GM20431 (cell line): ENCODE measurements at regions not wholly inside any gene's neighbourhood (a gene's known extent, or its start where the extent isn't known, plus 50 kb on each side); places are given as distances from the start of the nearest gene placed in this dataset.
"Not testable (repeated sequence)": the region's sequence is repeated elsewhere in the genome, so short reads cannot be mapped to it uniquely, and the experiment has no call there.

Experiments used
- in situ Hi-C: fragments of 300-500 bp; cut with MseI, MboI; formaldehyde crosslinking; loops from one replicate; pipeline ENCODE4 v1.15.0; 2020; ENCODE audit warnings: low sequenced_read_pairs; ENCODE audit not compliant: unreplicated experiment

DNA sequence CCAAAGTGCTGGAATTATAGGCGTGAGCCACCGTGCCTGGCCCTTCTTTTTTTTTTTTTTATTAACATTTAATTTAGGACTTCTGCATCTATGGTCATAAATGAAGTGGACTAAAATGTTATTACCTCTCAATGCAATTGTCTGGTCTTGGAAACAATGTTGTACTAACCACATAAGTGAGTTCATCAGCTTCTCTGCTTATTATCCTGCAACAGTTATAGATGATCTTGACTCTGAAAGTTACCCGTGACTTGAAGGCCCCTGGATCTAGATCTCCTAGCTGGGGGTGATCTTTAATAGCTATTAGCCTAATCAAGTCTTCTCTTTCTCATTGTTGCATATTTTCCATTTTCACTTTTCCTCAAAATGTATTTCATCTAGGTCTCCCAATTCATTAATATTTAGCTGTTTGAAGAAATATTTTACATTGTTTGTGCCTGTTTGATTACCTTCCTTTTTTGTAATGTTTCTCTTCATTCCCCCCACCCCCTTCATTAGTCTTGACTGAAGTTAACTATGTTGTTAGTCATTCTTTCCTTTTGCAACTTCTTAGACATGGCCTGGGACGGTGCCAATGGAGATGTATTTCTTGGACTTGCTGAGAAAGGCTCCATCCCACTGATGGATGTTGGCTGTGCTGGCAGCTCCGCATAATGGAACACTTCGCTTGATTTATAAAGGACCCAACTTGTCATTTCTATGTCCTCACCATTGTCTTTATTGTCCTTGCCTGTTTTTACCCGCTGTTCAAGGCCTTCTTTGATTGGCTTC, 141.6 kb upstream of the RIOK3 start:
- in situ Hi-C loops, result no loop called here

DNA sequence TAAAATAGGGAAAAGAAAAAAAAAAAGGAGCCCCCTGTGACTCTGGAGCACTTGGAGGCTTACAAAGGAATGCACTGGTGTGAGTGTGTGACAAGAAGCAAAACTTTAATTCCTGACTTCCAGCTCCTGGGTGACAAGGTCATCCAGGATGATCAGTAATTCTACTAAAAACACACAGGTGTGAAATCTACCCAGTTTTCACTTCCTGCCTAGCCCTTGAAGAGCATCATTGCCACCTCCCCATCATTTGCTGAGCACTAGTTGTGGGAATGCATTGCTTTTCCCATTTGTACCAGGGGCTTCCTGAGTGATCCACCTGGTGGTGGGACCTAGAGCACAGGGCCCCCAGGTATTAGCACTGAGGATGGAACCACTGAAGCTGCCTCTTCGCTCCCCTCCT, 139.7 kb upstream of the RIOK3 start:
- in situ Hi-C loops, result no loop called here

DNA sequence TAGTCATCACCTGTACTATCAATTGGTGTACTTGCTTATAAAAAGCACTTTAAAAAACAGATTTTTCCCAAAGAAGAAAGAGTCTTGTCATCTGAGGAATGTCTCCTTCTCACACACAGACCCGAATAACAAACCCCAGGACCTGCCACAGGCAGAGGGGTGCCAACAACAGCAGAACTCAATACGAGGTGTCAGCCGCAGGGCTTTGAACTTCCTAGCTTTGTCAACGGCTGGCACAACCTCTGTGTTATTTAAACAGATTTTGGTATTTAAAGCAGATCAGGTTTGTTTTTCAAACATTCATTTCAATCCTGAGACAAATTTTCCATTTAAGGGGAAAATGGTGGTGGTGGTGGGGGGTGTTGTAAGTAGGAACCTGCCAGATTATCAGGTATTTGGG, 138.4 kb upstream of the RIOK3 start:
- in situ Hi-C loops, result no loop called here

DNA sequence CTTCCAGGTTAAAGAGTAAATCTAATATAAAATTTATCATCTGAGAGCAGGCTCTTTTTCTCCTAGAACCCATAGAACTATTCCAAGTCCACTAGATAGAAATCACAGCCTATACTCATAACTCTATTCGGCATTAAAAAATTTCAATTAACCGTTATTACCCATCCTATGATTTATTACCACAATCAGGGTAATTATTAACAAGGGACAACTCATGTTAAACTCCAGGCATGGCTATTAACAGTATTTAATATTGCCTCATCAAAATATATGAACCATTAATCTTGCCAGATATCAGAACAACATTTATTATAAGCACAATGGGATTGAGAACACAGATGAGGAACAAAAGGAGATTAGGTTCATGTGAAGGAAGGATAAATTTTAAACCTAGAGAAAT, 136.8 kb upstream of the RIOK3 start:
- in situ Hi-C loops, result no loop called here

- in situ Hi-C loops, result no loop called here
Measured at GRCh38 chr18:23316988-23317387, 136.1 kb upstream of the RIOK3 start.

GRCh38 chr18:23317975-23318675, 135.0 kb upstream of the RIOK3 start:
- in situ Hi-C loops, result no loop called here

GRCh38 chr18:23320709-23321236, 132.3 kb upstream of the RIOK3 start:
- in situ Hi-C loops, result no loop called here

DNA sequence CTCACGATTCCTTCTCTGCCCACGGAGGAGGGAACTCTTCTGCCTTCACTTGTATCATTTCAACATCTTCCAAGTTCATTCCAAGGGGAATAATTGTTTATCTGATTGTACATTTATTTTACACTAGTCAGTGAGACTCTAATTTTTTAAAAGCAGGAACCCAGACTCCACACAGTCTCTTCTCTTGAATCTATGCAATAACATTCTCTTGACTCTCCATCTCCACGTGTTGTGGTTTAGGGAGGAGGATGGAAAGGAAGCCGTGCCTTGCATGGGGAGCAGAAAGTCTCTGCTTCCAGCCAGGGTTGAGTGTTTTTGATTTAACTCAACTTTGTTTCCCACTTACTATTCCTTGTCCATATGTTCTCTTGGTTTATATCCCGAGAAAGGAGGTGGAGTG, 131.1 kb upstream of the RIOK3 start:
- in situ Hi-C loops, result no loop called here

DNA sequence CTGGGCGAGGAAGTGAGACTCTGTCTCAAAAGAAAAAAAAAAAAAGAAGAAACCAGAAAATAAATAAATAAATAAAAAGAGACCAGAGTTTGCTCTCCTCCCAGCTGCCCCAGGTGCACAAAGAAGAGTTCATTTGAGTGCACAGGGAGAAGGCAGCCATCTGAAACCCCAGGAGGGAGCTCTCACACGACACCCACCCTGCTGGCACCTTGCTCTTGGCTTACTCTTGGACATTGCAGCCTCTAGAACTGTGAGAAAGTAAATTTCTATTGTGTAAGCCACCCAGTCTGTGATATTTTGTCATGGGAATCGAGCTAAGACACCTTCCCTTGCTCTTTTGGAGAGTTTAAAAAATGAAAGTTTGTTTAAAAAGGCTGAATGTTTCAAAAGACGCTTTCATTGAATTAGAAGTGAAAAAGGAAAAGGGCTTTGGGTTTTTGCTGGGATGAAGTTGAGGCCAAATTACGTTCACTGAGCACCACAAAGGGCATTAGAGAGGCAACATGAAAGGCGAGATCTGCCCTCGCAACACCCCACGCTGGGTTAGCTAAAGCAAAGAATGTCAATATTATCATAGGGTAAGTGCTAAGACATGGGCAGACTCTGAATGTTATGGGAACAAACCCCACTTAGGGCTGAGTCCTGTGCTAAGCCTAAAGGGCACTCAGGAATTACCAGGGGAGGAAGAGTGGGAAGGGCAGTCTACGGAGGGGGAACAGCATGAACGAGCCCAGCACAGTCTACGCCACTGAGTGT, 128.9 kb upstream of the RIOK3 start:
- in situ Hi-C loops, result no loop called here

GRCh38 chr18:23324861-23325260, 128.2 kb upstream of the RIOK3 start:
- in situ Hi-C loops, result no loop called here

DNA sequence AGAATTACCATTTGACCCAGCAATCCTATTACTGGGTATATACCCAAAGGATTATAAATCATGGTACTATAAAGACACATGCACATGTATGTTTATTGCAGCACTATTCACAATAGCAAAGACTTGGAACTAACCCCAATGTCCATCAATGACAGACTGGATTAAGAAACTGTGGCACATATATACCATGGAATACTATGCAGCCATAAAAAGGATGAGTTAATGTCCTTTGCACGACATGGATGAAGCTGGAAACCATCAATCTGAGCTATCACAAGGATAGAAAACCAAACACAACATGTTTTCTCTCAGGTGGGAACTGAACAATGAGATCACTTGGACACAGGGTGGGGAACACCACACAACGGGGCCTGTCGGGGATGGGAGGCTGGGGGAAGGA, 123.4 kb upstream of the RIOK3 start:
- in situ Hi-C loops, result not testable (repeated sequence)

- in situ Hi-C loops, result no loop called here
Measured at GRCh38 chr18:23330423-23330822, 122.7 kb upstream of the RIOK3 start.

- in situ Hi-C loops, result no loop called here
Measured at GRCh38 chr18:23331091-23331920, 121.8 kb upstream of the RIOK3 start.

GRCh38 chr18:23332356-23332755, 120.7 kb upstream of the RIOK3 start:
- in situ Hi-C loops, result no loop called here

- in situ Hi-C loops, result no loop called here
Measured at GRCh38 chr18:23333827-23334226, 119.3 kb upstream of the RIOK3 start.

DNA sequence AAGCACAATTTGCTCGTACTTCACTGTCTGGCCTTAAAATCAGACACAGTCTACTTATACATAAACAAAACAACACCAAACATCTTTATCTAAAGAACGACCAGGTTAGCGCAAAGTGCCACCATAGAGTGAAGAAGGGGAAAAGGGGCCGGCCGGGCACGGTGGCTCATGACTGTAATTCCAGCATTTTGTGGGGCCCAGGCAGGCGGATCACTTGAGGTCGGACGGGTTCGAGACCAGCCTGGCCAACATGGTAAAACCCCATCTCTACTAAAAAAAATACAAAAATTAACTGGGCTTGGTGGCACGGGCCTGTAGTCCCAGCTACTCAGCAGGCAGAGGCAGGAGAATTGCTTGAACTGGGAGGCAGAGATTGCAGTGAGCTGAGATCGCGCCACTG, 118.5 kb upstream of the RIOK3 start:
- in situ Hi-C loops, result no loop called here

GRCh38 chr18:23336101-23336500, 117.0 kb upstream of the RIOK3 start:
- in situ Hi-C loops, result no loop called here

GRCh38 chr18:23337599-23338444, 115.3 kb upstream of the RIOK3 start:
- in situ Hi-C loops, result no loop called here

- in situ Hi-C loops, result no loop called here
Measured at GRCh38 chr18:23340661-23341060, 112.4 kb upstream of the RIOK3 start.
